DMS 273 (cell line): ENCODE measurements at regions not wholly inside any gene's neighbourhood (a gene's known extent, or its start where the extent isn't known, plus 50 kb on each side); places are given as distances from the start of the nearest gene placed in this dataset.

ENCODE experiments used
- DNase-seq: peaks from one replicate; lab custom pipeline; 2025; ENCODE audit not compliant: unreplicated experiment; lab: John Stamatoyannopoulos, UW

DNA sequence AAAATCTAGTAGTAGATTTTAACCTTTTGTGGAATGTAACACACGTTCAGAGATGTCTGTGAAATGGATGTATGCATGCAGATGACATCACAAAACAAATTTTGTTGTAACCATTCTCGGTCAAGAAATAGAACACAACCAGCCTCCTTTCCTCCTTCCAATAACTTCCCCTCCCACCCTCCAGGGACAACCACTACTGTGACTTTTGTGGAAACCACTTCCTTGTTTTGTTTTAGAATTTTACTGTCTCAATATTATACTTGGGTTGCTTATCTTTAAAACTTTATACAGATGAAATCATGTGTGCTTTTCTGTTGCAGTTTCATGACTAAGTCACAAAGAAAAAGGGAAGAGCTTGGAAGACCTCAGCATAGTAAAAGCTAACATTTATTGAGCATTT is 189.4 kb upstream of the NCAM1 start:
- DNase-seq: no peak

DNA sequence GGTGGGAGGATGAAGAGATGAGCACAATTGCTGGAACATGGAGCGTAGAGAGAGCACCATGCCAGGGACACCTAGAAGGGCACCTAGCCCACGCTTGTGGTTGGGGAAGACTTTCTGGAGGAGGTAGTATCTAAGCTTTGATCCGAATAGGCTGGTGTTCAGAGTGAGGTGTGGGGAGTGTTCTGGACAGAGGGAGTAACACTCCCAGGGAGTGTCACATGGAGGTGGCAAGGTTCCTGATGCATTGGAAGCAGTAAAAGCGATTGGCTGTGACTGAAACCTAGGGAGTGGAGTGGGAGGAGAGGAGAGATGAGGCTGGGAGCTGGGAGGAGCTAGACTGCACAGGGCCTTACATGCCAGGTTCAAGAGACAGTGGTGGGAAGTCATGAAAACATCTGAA is 188.0 kb upstream of the NCAM1 start:
- no peak for DNase-seq

DNA sequence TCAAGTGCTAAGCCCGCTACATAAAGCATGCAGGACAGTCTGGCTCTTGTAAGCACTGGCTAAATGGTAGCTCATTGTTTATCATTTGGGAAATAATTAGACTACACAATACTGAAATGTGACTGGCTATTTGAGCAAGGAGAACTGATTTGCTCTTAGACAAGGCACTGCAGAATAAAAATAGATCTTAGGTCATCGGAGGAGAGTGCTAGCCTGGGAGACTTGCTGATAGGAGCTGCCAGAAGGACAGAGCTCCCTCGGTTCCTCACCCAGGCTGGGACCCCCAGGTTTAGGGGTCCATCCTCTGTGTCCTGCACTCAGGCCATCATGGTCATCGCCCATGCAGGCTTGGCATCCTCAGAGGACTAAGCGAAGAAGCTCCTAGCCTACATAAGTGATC is 184.4 kb upstream of the NCAM1 start:
- no peak for DNase-seq

DNA sequence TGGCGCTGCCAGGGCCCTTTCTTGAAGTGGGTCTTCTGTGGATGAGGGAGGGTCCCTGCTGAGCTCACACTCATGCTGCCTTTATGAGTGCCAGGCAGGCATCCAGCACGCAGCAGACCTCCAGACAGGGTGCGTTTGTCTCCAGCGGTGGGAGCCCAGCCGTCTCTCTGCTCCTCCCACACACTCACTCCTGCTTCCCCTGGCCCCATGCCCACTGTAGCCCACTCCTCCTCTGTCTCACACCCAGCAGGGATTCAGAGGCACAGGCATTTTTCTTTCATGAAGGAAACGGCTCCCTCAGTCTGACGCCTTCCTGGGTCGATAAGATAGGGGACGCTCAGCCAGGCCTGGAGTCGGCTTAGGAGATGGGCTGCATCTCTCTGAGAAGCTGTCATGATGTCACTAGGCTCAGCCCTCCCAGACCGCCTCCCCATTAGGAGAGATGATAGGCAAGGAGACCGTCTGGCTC is 183.9 kb upstream of the NCAM1 start:
- no peak for DNase-seq

DNA sequence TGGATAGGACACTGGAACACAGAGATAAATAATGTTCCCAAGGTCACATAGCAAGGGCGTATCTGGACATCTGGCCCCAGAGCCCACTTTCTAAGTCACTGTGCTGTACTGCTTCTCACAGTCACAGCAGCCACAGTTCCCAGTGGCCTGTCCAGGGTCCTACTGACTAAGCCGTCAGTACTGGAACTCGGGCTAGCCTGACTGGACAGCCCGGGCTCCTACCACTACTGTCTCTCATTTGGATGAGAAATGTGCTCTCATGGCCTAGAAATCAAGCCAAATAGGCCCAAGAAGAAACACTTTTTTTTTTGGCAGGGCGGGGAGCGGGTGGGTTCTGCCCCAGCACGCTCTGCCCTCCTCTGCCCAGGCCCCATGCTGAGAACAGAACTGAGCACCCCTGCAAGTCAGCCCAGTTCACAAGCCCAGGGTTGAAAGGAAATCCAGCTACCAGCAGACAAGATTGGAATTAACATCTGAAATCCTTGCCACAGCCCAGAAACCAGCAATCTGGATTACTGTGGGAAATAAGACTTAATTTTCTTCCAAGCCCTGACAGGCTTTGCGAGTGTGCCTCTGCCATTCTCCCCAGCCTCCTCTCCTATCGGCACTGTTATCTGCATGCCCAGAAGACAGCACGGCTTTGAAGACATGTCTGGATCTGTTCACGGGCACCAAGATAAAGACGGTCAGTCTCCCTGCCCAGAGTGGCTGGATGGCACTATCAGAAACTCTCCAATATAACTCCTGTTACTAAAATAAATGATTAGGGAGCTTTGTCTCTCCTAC is 182.9 kb upstream of the NCAM1 start:
- no peak for DNase-seq

DNA sequence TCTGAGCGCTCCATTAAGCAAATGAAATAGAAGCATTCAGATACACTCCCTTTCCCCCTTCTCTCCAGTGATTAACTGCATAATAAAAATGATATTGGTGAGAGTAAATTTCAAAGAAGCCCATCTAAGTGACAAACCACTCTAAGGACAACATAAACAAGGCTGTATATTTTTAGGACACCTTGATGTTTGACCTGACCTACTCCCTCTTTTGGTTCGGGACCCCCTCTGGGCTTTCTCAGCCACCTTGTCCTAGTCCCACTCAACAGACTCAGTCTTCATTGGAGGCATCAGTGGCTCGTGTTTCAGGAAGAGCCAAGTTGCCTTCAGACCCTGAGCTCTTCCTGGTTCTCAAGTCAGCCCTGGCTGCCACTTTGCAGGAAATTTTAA is 182.3 kb upstream of the NCAM1 start:
- DNase-seq: no peak

DNA sequence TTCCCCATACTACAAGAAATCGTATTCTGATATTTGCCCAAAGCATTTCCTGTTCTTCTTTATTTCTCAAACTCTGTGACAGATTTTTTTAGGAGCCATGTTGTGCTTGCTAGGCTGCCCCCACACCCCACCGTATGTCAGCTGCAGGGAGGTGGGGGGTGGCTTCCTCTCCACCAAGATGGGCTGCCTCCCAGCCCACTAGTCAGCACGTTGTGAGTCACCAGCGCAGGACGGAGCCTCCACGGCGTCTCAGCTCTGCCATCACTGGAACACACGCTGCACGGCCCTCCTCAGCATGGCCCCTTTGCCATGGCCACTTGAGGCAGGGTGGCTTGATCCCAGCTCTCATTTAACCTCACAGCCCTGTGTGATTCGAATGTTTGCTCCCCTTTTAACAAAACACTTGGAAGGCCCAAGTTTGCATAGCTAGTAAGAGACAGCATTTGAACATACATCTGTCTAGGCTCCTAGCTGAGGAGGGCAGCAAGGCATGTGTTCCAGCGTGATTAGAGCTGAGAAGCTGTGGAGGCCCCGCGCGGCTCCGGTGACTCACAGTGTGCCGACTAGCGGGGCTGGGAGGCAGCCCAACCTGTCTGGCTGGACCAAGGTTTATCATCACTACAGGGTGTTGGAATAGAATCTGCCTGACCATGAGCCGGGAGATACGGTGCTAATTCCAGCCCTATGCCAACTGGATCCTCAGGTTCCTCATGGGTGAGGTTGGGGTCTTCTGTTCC is 180.7 kb upstream of the NCAM1 start:
- peak; percentile 24 for DNase-seq

DNA sequence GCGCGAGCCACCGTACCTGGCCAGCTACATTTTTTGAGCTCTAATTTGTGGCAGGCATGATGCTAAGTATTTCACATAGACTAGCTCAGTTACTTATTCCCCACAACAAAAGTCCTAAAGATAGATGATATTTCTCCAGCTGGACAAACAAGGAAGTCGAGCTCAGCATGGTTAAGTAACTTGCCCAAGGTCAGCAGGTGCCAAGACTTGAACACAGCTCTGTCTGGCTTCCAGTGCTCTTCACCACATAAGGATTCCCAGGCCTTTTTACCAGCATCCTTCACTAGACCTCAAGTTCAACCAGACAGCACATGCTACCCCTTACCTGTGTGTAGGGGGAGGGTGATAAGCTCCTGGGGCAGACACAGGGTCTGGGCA is 177.3 kb upstream of the NCAM1 start:
- DNase-seq: no peak

DNA sequence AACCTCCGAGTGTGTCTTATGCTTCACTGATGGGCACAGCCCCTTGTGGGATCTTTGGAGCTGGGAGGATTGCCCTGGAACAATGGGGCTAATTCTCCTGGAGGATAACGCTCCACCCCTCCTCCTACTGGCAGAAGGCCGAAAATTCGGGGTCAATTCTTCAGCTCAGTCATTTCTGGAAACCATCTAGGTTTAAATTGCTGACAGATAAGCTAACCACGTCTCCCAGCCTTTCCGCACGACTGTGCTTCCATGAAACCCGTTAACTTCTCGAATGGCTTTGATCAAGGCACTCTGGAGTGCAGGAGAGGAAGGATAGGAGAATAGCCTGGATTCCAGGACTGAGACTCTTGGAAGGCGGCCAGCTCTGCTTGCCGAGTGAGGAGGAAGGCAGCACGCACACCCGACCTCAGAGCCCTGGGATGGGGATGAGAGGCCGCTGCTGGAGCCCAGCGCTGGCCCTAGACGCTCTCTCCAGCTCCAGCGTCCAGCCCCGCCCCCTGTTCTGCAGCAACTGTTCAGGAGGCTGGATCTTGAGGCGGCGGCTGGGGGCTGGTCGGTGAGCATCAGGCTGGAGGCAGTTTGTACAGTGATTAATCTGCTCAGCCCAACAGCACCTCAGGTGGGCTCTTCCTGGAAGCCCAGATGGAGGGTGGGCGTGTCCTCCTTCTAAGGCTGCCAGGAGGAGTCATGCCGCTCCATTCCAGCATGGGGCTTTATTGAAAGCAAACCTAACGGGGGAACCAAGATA is 176.7 kb upstream of the NCAM1 start:
- DNase-seq: peak; percentile 55

DNA sequence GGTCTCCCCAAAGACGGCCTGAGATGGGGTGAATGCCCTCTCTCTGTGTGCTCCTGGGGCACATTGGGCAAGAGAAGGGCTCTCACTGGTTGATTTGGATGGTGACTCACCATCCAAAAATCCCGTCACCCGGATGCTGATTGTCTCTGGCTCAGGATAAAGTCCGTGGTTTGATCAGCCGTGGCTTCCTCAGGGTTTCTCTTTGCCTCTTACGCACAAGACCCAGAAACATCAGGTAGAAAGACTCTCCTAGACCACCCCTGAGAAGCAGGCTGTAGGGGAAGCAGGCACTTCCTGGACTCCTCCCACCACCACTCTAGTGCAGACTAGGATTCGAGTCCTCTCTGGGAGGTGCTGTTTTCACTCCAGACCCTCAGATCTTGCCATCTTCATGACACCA is 176.1 kb upstream of the NCAM1 start:
- no peak for DNase-seq

DNA sequence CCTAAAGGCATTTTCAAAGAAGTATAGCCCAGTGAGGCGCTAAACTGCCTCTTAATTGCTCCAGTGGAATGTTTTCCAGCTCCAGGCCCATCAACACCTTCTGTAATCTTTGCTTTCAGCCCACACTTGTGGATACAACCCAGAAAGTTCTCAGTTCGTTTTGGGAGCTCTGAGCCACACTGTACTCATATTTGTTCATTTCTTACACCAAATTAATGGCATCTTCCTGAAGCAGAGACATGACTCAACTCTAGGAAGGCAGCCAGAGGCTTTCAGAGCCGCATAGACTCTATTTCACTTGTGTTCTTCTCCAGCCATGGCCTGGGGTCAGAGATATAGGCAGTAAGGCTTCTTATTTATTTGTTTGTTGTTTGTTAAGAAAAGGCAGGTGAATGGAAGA is 175.5 kb upstream of the NCAM1 start:
- DNase-seq: no peak

DNA sequence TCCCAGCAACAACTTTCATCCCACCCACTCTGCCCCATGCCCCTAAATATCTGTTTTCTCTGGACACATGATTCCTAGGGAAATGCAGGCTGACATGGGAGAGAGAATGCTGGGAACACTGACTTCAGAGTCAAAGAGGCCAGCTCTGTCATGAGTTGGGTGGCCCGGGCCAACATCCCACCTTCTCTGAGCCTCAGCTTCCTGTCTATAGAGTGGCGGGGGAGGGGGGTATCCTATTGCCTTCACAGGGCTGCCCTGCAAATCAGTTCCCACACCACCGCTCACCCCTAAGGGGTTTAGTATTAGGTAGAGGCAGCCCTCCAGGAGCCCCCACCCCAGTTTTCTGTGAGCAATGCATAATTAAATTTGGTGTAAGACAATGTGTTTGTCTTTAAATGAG is 175.0 kb upstream of the NCAM1 start:
- DNase-seq: no peak

DNA sequence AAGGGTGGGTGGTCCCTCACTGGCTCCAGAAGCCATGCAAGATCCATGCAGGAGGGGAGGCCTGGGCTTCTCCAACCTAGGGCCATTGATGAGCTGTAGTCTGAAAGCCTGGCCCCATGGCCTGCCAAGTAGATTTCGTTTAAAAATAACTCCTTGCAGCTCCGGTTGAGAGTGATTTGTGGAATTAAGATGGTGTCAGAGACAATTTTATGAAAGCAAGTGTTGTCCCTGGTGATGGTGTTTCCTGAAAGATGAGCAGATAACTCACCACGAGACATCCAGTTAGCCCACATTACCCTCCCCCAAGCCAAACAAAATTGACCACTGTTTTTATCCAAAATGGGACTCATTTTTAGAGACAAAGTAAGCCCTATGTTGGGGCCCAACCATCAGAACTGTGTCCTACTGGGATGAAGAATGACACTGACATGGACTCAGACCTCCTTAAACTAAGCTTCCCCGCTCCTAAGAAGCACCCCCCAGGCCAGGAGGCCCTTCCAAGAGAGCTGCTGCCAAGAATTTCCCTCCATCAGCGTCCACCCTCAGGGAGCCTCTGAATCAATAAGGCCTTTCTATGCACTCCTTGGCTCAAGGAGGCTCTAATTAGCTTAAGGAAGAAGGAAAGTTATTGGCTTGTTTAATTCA is 174.2 kb upstream of the NCAM1 start:
- no peak for DNase-seq

DNA sequence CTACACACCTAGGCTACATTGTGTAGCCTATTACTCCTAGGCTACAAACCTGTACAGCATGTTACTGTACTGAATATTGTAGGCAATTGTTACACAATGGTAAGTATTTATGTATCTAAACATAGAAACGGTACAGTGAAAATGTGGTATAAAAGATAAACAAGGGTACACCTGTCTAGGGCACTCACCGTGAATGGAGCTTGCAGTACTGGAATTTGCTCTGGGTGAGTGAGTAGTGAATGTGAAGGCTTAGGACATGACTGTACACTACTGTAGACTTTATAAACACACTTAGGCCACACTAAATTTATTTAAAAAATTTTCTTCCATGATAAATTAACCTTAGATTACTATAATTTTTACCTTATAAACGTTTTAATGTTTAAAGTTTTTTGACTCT is 171.7 kb upstream of the NCAM1 start:
- DNase-seq: no peak

DNA sequence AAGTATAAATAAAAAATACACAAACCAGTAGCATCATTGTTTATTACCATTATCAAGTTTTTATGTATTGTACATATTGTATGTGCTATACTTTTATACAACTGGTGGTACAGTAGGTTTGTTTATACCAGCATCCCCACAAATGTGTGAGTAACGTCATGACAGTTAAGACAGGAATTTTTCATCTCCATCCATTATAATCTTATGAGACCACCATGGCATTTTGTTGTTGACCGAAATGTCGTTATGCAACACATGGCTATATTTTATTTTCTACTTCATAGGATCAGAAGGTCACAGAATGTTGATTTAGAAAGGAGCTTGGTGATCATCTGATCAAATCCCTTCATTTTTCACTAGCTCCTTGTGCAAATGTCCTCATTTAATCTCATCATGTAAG is 170.9 kb upstream of the NCAM1 start:
- no peak for DNase-seq

DNA sequence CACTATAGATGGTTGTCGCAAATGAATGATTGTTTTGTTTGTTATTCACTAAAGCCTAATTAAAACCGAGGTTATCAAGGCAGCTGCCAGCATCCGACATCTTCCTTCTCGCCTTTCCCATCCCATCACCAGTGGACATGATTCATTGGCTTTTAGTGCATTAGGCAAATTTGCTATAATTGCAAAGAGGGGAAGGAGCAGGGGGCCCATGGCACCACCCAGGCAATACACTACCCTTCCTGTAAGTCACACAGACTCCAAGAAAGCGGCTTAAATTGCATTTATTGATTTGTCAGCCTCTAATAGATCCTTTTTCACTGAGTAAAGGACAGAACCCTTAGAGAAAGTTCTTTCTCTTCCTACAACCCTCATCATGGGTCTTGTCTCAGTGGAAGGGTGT is 169.2 kb upstream of the NCAM1 start:
- no peak for DNase-seq

DNA sequence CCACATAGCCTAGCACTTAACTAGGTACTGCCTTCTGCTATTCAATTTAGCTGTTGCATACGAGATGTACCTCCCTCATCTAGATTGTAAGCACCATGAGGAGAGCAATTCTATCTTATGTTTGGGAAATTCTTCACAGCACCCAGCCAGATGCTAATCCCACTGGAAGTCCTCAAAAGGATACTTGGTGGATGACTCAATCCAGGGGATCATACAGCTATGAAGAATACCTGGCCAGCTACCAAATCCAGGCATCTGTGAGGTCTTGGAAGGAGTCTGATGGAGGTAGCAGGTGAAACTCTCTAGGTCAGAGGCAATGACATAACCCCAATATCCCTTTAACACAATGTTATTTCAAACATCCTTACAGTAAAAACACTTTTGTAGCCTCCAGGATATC is 167.8 kb upstream of the NCAM1 start:
- DNase-seq: no peak

DNA sequence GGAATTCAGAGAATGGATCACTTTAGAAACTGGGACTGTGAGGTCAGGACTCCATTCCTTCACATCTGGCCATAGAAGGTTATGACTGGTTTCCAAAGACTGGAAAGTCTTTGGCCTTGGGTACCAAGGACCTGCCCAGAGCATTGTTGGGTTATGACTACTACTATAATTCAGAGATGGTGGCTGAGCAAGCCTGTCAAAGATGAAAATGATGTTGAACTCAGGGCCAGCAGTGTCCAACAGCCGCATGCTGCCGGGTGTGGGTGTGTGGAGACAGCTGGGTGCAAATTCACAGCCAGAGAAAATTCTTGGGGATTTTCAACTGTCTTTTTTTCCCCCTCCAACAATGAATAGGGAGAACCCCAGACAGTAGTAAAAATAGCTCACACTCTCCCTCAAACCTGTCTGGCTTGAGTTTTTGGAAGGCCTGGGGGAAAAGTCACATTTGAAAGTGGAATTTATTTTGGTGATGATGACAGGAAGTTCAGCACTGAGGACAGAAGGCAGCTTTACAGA is 166.8 kb upstream of the NCAM1 start:
- no peak for DNase-seq

DNA sequence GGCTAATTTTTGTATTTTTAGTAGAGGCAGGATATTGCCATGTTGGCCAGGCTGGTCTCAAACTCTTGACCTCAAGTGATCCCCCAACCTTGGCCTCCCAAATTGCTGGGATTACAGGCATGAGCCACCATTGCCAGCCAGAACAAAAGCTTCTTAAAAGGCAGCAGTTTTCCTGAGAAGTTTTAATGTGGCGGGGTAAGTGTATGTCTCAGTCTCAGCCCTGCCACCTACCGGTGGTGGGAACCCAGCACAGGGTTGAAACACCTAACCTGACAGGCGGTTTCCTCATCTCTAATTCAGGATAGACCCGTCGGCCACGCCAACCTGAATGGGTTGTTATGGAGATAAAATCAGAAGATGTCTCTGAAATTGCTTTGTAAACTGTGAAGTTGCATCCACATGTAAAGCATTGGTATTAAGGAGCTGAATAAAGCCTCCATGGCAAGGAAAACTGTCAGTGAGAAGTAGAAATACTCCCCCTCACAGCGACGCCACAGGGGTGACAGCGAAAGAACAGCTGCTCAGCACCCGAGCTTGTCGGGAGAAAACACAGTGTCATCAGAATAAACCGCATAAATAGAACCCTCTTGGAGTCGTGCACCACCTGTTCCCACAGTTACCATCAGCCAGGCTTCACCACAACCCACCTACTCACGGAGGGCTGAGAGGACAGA is 165.9 kb upstream of the NCAM1 start:
- DNase-seq: peak; percentile 74

DNA sequence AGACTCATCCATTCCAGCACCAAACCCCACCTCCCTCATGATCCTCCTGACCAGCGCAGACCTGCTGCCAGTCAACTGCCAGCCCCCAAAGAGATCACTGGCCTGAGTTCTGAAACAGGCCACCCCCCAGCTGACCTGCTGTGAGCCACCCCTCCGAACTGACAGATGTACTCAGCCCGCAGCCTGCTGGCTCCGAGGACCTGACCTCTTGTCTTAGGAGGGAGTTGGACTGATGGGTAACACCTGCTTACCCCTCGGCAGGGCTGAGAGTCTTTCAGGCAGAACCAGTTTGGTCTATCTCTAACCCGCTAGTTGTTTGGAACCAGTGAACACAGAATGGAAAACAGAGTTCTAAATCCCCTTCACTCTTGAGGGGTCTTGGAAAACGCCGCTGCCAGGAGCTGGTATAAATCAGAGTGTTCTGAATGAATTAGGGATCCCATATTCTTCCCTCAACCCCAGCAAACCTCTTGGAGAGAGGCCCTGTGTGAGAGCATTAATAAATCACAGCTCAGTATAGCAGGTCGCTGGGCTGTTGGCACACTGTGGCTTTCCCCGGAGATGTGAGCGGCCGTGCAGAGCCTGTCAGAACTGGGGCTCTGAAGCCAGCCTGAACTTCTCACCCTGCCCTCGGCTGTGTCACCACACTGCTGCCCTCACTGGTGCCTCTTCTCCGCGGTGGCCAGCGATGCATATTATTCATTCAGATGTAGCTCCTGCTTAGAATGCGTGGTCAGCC is 165.1 kb upstream of the NCAM1 start:
- DNase-seq: no peak
